SH-SY5Y (cell line): ENCODE measurements at regions not wholly inside any gene's neighbourhood (a gene's known extent, or its start where the extent isn't known, plus 50 kb on each side); places are given as distances from the start of the nearest gene placed in this dataset.

Experiments
- GATA2 ChIP-seq: IDR thresholded peaks from 2 replicates; pipeline ENCODE4 v1.6.1; 2011; ENCODE audit warnings: mild to moderate bottlenecking, low read depth, low read length
- GATA3 ChIP-seq: IDR thresholded peaks from 2 replicates; pipeline ENCODE4 v1.6.1; 2011; ENCODE audit warnings: low read depth, mild to moderate bottlenecking, low read length, moderate library complexity

GRCh38 chr9:16306586-16306985, 563.9 kb downstream of the BNC2 start:
- TF ChIP-seq GATA3 = no peak
- no peak for TF ChIP-seq GATA2

DNA sequence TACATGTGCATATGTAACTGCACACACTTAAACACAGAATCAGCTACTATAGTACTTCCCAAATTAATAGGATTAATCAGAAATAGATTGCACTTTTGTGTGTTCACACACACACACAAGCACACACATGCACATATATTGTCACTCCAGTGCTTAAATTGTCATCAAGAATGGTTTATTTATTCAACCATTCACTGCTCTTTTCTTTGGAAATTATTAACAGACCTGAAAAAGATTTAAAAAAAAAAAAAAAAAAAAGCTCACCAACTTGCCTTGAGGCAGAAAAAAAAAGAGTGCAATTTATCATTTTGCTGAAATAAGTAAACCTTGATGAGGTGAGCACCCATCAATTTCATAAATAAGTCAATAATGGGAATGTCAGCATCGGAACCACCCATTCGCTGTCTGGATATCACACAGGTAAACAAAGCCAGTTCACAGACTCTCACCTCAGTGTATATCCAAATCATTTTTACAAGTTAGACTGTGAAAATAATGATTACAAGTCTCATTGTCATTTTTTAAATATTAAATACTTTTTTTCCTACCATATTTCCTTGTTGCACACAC, 562.8 kb downstream of the BNC2 start:
- TF ChIP-seq GATA3 (no peak), GATA2 (no peak)

DNA sequence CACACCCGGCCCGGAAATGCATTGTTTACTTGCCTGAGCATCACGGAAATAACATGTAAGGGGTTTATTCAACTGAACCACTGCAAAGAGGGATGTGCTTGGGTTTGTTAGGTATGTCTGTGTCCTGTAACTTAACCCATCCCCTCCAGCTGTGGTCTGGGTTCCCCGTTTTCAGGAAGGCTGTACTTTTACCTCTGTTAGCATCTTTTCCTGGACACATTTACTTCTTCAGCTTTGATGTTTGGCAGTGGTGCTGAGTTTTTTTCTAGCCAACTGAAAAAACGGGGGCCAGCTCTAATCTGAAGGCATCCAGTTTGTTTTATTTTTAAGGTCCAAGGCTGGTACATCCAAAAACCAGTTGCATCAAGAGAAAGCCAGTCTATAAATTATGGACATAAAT, 561.8 kb downstream of the BNC2 start:
- TF ChIP-seq GATA2 (no peak), GATA3 (no peak)

DNA sequence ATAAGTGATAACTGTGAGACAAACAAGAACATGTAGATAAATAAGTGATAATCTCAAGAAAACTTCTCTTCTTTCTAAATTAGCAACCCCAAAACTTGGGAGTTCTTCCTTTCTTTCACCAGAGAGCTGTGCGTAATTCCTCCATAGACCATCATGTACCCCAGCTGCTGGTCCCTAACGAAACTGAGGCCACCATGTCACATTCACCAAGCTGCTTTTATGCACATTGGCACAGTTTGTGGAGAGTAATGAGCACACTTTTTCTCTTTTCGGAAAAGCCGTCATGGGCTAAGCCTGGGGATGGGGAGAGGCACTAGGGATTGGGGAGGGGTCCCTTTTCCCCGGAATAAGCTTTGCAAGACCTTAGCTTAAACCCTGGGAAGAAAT, 561.4 kb downstream of the BNC2 start:
- no peak for TF ChIP-seq GATA3
- no peak for TF ChIP-seq GATA2

GRCh38 chr9:16309469-16310271, 560.8 kb downstream of the BNC2 start:
- TF ChIP-seq GATA2 = no peak
- no peak for TF ChIP-seq GATA3

DNA sequence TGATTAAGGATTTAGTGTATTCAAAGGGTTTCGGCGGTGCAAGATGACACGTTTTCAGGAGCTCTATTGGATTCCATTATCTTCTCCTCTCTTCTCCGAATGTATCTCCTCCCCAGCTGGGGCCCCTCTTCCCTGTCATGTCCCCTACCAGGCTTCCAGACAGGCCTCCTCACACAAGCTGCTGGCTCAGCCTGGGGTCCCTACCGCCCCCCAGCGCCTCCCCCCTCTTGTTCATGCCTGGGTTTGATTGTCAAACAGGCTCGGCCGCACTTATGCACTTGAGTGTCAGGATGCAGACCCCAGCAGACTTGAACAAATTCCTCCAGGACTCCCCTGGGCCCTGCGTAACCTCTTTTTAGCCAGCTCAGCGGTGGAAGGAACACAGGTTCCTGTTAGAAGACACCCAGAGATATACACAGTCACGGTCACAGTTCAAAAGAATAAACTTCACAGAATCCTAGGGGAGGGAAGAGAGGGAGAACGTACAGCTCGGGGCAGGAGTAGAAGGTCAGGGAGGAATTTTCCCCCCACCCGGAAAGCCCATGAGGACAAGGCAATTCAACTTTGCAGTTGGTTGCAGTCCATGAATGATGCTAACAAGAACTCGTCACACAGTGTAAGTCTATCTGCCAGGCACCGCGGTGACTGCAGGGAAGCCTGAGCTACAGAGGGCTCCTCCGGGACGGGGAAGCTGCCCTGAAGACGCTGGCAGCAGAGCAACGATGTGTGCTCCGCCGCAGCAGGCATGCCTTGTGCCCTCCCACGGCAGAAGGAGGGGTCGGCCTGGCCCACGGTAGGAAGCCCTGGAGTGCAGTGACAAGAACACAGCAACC, 560.0 kb downstream of the BNC2 start:
- no peak for TF ChIP-seq GATA3
- TF ChIP-seq GATA2 = no peak

DNA sequence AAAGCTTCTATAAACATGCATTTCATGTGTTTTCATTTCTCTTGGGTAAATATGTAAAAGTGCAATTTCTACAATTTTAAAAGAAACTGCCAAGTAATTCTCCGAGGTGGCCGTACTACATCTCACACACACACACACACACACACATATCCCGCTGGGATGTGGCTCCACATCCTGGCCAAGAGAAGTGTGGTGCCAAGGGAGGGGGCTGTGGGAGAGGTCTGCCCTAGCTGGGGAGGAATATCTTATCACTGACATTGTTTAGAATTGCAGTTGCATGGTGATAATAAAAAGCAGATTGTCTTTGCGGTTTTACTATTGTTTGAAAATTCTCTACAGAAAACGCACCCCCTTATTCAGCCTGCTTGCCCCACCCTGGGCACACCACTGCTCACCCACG, 558.4 kb downstream of the BNC2 start:
- TF ChIP-seq GATA2 (no peak), GATA3 (no peak)

DNA sequence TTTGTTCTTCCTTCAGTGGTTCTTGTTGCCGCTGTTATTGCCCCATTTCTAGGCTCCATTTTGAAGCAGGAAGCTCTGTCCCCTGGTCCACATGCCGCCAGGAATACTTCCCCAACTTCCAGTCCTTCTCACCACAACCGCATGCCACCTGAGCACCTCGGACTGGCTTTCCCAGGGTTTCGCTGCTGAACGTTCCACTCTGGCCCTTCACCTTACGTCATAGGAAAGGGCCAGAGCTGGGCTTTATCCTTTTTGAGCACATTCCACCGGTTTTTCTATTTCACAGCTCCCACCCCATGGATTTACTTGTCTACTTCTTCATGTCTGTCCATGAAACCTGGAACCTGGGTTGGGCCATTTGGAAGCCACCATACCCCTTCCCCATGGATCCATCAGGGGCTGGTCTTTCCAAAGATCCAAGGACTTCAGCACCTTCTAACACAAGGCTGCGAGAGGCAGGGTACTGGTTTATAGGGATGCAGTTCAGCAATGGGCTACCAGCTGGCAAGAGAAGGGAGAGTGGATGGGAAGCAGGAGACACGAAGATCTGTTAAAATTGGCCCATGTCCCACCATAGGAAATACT, 557.4 kb downstream of the BNC2 start:
- TF ChIP-seq GATA3 = no peak
- no peak for TF ChIP-seq GATA2

DNA sequence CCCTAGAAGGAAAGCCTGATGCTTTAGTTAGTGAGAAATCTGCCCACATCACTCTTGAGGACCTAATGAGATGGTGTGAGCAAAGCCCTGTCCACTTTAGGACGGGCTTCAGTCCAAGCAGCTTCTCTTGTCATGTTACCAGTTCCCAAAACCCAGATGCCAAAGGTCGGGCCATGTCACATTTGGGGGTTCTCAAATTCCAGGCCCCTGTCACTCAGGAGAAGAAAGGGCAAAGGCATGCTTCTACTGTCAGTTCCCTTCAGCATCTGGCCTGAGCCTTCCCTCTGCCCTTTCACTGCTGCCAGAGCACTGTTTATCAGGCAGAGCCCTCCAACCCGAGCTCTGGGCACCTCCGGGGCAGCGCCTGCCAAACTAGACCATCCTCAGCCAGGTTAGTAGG, 556.0 kb downstream of the BNC2 start:
- TF ChIP-seq GATA3 (no peak), GATA2 (no peak)

DNA sequence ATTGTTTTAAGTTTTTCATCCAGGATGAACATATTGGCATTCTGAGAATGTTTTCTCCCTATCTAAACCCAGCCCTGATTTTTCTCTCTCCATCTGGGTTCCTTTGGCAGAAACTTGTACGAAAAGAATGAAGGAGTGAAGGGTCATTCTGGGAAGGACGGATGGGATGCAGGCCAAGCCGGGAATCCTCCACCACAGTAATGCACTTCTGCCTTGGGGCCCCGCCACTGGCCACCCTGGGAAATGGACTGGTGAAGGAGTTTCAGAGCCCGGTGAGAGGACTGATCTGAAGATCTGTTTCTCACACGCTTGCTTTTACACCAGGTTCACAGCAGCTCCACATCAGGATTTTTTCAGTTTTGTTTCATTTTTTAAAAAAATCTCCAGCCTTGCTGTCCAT, 554.8 kb downstream of the BNC2 start:
- TF ChIP-seq GATA2 (no peak), GATA3 (no peak)

- TF ChIP-seq GATA2 (no peak), GATA3 (no peak)
These were observed 554.0 kb downstream of the BNC2 start for GRCh38 chr9:16316456-16316855.

DNA sequence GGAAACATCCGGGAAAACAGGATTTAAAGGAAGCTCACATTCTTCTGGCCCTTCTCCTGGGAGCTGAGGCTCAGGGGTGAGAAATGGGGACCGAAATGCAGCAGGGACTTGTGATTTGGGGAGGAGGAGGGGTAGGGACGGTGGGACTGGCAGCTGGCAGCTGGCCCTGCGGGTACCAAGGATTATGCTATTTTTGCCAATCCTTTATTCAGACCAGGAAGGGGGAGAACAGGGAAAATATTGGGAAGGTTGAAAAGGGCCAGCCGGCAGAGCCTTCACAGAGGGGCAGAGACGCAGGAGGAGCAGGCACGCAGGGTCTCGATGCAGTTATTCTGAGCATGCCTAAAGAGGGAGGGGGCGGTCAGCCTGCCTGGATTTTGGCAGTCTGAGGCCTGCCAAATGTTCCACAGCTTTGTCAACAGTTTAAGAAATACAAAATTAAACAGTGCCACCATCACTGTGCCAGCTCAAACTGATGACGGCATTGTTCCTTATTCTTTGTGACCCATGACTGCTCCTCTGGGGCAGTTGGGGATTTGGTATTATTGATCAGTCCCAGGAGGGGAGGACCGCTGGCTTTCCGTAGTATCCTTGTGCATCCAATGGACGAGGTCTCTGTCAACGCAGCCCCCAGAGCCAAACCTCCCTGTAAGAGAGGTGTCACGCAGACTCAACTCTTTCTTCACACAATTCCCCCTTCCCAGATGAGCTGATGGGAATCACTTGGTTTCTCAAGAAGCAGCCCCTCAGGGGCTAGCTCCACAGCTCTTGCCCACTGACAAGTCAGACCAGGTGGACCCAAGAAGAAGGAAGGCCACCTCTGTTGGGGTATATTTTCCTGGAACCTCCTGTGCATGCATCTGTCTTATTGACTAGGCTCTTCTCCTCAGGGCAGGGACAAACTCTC, 553.3 kb downstream of the BNC2 start:
- TF ChIP-seq GATA3 = no peak
- no peak for TF ChIP-seq GATA2

DNA sequence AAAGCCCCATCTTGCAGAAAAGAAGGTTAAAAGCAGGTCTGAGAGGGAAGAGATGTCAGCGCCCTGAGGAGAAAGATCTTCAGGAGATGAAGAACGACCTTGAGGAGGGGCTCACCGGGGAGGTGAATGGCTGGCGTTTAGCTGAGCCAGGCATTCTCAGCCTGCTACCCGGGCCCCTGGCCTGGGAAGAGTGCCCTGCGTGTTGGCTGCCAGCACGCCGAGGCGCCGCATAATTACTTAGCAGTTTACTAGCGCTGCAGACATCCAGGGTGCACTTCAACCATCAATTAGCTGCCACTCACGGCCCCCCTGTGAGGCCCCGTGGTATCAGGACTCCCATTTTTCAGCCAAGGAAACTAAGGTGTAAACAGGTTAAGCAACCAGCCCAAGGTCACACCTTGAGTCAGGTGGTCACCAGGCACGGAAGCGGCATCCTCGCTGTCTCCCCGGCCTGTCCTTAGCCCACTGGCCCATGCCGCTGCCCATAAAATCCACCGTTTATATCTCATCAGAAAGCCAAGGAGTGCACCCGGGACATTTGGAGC, 551.9 kb downstream of the BNC2 start:
- TF ChIP-seq GATA2 (no peak), GATA3 (no peak)

DNA sequence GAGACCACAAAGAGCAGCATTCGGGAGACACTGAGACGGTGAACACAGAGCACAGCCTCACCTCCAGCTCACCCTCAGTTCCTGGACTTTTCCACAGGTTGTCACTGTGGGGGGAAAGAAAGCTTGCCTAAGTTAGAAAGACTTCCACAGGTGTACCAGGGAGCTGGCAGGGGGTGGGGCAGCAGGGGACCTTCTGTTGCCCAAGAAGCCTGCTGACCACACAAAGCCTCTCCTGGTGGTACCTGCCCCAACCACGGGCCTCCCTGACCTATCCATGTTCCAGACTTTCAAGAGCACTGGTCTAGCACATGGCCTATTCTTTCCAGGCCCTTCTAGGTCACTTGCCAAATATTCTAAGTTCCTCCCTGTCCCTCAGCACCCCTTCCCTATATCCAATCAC, 550.8 kb downstream of the BNC2 start:
- no peak for TF ChIP-seq GATA3
- TF ChIP-seq GATA2 = no peak
